Right ventricle myocardium inferior (tissue), 1 donor: ENCODE measurements at regions not wholly inside any gene's neighbourhood (a gene's known extent, or its start where the extent isn't known, plus 50 kb on each side); places are given as distances from the start of the nearest gene placed in this dataset.
"Not testable (repeated sequence)": the region's sequence is repeated elsewhere in the genome, so short reads cannot be mapped to it uniquely, and the experiment has no call there.

Source experiments
- ATAC-seq: fragments of 200-7000 bp; cut with Tn5 transposase; one replicate; pipeline ENCODE4 v1.9.1; 2020; ENCODE audit warnings: mild to moderate bottlenecking, moderate library complexity
- DNase-seq: peaks from one replicate; pipeline ENCODE4 v3.0.0; 2021; ENCODE audit errors: missing footprints
- intact Hi-C: fragments of 100-400 bp; cut with DNase I; formaldehyde crosslinking; loops from one replicate; pipeline ENCODE4 v1.11.0; 2022
- donor health status: DM: no; HTN: yes; CAD: no; lungs with severe emphysema.

DNA sequence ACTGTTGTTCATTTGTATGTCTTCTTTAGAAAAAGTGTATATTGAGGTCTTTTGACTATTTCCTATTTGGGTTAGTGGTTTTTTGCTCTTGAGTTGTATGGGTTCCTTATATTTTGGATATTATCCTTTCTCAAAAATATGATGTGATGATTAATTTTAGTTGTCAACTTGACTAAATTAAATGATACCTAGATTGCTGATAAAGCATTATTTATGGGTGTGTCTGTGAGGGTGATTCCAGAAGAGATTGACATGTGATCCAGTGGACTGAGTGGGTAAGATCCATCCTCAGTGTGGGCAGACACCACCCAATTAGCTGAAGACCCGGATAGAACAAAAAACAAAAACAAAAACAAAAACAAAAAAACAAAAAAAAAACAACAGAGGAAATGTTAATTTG is 115.1 kb upstream of the KIF2A start:
- intact Hi-C loops: no loop called here
- ATAC-seq: no peak
- DNase-seq: no peak

DNA sequence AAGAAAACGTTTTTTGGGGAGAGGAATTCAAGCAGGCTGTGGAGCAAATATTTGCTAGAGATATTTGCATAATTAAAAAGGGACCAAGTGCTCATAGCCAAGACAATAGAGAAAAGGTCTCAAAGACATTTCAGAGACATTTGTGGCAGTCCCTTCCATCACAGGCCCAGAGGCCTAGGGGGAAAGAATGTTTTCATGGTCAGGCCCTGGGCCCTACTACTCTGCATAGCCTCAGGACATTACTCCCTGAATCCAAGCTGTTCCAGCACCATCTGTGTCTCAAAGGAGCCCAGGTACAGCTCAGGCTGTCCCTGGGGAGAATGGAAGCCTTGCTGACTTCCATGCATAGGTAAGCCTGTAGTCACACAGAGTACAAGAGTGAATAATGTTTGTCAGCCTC is 113.0 kb upstream of the KIF2A start:
- DNase-seq (no peak), ATAC-seq (no peak)
- intact Hi-C loops: no loop called here

DNA sequence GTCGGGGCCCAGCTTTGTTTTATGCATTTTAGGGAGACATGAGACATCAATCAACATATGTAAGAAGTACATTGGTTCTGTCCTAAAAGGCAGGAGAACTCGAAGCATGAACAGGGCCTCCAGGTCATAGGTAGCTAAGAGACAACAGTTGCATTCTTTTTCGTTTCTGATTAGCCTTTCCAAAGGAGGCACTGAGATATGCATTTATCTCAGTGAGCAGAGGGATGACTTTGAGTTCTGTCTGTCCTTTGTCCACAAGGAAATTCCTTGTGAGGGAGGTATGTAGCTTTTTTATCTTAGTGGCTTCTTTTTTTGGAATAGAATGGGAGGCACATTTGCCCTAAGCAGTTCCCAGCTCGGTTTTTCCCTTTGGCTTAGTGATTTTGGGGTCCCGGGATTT is 109.5 kb upstream of the KIF2A start:
- ATAC-seq, DNase-seq, intact Hi-C loops: not testable (repeated sequence)

DNA sequence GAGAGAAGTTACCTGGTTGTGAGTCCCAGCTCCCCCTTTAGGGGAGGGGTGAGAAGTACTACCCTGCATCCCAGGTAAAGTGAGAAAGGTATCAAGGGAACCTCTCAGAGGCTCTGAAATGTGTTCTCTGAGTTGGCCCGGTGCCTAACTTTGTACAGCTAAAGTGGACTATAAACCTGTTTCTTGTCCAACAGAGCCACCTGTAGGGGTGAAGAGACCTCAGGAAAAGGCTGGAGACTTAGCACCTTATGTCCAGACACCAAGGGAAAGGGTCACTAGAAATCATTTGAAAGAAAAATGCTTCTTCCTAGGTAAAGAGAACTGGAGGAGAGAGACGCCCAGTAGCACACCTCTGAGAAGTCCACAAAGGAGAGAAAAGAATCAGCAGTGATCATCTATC is 108.3 kb upstream of the KIF2A start:
- intact Hi-C loops: no loop called here
- ATAC-seq (no peak), DNase-seq (no peak)

DNA sequence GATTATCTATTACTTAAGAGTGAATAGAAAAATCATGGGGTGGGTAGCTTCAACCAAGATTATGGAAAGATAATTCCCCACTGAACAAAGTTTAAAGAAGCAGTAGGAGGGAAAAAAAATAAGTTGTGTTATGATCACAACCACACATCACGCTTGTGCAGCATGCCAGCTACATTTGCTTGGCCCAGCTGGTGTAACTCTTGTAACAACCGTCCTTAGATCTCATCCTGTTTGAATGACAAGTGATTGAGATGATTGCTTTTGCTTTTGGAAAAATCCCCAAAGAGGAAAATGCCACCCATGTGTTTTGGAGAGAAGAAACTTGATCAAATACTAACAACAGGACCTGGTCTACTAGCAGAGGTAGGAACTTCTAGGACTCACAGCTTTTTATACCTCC is 107.6 kb upstream of the KIF2A start:
- intact Hi-C loops: no loop called here
- no peak for DNase-seq
- no peak for ATAC-seq

DNA sequence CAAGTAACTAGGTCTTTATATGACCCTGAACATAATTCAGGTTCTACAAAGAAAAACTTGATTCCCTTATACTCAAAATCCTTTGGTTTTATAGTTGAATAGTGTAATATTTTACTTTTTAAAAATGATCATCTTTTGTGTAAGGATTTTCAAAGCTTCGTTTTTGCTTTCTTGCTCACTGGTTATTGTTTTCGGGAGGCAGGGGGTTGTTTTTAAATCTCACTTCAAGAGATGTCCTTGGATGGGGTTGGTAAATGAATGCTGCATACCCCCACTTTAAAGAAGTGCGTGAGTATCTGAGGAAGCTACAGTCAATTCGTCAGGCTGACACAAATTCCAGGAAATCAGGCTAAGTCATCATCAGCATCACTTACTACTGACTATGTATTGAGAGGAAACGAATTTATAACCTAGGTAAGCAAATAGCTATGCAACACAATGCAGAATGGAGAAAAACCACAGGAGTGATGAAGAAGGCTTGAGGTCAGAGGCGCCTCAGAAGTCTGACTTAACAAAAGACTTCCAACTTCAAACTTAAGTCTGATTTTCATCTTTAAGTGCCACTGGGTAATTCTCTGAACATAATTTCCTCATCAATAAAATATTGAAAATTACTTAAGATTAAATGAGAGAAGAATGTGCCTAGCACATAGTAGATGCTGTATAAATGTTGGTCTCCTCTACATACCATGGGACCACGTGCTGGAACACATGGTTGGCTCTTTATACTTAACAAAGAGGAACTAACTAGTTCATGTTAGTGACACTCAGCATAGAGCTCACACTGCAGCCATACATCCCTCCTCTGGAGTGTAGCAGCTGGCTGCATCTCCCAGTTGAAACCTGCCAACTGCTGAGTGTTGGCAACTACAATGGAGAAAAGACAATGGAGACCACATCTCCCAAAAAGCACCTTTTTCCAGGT is 106.0 kb upstream of the KIF2A start:
- DNase-seq: no peak
- intact Hi-C loops: no loop called here
- no peak for ATAC-seq

DNA sequence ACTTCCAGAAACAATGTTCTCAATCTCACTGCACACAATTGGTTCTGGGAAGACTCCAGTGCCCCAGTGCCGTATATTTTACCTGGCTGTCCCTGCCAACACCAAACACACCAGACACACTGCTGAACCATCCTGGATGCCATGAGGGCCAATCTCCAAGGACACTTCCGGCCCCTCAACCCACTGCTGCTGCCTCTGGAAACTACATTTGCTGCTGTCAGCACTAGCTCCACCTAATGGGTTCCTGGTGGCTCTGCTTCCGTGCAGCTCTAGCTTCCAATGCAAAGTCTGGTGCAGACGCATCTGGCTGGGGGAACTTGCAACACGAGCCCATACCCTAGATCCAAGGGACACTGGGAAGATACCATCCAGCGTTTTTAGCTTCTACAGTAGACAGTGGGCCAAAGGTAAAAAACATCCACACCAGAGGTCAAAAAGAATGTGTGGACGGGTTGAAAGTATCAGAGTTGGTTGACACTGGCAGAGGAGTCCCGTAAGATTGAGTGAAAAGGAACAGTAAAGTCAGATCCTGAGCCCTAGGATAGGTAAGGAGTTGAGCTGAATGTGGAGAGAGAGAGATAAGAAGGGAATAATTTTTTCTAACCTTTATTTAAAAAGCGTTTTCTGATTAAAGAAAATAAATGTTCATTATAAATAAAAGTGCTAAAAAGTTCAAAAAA is 99.7 kb upstream of the KIF2A start:
- no peak for DNase-seq
- ATAC-seq: no peak
- intact Hi-C loops: no loop called here

DNA sequence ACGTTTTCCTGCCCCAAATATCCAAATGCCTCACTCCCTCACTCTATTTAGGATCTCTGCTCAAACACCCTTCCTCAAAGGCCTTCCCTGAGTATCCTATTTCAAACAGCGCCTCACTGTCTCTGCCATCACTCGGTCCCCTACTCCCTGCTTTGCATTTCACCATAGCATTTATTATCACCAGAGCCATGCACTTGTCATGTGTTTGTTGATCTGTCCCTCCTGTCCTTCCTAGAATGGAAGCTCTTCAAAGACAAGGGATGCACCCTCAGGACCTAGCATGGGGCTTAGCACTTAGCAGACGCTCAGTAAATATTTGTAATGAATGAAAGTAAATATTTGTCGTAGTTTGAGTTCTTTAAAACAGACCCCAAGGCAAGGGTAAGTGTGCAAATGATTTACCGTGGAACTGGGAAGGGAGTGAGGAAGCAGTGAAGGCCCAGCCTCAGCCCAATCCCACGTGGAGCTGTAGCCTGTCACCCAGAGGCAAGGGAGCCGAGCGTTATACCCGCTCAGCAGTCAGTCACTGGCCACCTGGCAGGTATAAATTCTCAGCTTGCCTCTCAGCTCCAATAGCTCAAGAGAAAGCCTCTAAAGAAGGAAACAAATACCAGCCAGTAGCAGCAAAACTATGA is 97.7 kb upstream of the KIF2A start:
- no peak for DNase-seq
- intact Hi-C loops: no loop called here
- ATAC-seq: no peak

DNA sequence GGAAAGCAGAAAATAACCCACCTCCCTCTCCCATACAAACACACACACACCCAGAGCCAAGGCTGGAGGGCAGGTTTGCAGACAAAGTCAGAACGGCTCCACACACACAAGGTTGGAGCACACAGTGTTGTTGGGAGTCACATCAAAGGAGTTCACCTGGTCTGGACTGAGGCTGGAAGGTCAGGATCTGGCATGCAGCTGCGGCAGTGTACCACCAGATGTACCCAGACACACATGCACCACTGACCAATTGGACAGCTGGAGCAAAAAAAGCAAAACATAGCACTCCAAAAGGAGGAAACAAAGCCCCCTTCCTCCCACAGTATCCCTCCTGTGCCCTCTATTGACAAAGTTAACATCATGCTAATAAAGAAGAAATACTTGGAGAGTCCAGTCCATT is 94.6 kb upstream of the KIF2A start:
- intact Hi-C loops: no loop called here
- ATAC-seq: no peak
- no peak for DNase-seq

DNA sequence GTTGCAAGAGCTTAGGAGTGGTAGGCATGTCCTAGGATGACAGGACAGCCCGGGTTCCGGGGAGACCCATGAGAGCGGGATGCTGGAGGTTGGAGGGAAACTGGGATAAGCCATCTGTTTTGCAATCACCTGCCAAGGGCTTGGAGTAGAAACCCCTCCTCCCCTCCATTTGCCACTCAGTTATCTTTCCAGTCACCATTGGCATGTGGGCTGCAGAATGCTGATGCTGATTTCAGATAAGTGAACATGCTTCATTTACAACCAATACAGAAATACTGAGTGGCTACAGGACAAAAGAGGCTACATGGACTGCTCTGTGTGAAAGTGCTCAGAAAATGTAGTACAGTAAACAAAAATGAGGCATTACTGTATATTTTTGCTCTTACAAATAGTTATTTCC is 93.4 kb upstream of the KIF2A start:
- intact Hi-C loops: no loop called here
- DNase-seq: no peak

DNA sequence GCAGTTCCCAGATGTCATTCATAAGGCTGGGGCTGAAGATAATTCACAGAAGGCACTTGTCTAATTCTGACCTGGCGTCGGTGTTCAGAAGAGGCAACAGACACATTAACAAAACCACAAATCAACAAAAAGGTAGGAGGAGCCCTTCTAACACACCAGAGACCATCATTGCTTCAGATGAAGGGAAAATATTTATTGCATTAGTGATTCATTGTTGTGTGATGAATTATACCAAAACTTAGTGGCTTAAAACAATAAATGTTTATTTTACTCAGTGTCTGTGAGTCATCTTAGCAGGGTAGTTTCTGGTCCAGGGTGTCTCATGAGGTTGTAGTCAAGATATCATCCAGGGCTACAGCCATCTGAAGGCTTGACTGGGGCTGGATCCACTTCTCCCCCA is 91.3 kb upstream of the KIF2A start:
- intact Hi-C loops: no loop called here
- no peak for ATAC-seq
- DNase-seq: no peak

More for the DNA sequence above, 93.4 kb upstream of the KIF2A start:
- no peak for ATAC-seq

DNA sequence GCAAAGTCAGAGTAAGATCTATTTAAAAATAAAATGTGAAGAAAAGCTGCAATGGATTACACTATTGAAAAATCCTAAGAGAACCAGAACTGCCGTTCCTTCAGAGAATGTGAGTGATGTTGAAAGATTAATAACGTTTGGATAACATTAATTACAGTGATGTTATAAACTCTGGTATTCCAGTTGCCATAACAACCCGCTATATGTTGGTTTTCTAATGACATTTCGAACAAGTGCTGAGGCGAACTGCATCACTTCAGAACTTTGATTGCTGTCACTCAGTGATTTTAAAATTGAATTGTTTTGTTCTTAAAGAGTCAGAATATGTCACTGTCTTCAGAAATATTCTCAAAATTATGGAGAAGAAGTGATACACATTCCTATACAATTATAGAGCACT is 89.4 kb upstream of the KIF2A start:
- ATAC-seq, DNase-seq, intact Hi-C loops: not testable (repeated sequence)

DNA sequence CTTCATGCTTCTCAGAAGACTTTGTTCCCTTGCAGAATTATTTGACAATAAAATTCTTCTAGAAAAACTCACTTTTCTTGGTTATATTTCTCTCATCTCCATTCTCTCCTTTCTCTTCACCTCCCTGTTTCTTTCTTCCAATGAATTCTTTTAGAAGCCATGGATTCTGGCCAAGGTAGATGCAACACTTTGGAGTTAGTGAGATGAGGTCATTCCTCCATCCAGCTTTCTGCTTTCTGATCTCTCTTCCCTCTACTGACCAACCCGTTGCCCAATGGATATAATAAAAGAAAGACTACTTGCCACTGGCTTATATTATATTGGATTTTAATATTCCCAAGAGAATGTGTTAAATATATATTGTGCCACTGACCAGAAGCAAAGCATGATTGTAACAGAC is 88.9 kb upstream of the KIF2A start:
- intact Hi-C loops, DNase-seq, ATAC-seq: not testable (repeated sequence)

DNA sequence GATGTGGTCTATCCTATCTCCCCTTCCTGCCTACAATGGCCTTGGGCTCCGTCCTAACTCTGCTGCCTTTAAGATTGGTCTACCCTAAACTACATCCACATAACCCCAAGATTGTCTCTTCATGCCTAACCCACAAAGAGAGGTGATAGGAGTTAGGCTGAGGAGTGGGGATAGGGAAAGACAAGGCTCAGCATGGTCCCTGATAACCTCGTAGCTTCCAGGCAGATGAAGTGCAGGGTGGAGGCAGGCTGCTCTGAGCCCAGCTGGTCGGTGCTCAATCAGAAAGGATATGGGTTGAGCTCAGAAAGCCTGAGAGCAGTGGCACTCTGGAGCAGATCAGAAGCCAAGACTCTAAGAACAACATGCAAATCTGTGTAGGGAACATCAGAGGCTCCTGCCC is 87.1 kb upstream of the KIF2A start:
- ATAC-seq, DNase-seq, intact Hi-C loops: not testable (repeated sequence)

DNA sequence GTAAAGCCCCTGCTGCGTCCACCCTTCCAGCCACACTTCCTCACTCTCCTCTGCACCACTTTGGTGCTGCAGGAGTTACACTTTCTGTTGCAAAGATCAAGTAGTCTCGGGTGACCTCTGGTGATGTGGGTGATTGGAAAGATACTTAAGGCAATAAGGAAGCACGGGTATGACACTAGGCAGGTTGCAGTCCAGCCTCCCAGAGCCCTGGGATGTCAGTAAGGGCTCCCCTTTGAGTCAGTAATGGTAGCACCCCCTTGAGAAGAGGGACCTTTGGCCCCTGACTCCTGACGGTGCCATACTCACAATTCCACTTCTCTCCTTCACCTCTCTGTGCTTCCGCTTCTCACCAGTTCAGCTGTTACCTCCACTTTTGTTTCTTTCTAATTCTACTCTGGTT is 84.1 kb upstream of the KIF2A start:
- intact Hi-C loops: loop anchor here (5.0 kb wide), 1 partner anchor 130 kb away; no protein-coding TSS in a partner anchor
- not testable (repeated sequence) for DNase-seq, ATAC-seq

DNA sequence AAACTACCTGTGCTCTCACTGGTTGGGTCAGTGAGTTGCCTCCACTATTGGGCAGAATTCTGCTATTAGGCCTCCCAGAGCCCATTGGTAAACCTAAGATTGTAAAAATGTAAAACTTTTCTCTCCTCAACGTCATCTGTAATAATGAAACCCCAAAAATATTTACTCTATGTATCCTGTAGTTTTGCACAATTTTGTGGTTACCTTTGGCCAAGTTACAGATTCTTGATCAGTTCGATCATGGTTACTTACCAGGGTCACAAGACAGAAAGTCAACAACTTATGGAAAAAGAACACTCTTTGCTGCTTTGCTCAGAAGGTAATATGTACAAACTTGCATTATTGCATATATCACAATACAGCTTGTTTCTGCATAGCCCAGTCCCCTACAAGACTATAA is 83.7 kb upstream of the KIF2A start:
- ATAC-seq, DNase-seq: not testable (repeated sequence)
- intact Hi-C loops: loop anchor here (5.0 kb wide), 1 partner anchor 130 kb away; no protein-coding TSS in a partner anchor

DNA sequence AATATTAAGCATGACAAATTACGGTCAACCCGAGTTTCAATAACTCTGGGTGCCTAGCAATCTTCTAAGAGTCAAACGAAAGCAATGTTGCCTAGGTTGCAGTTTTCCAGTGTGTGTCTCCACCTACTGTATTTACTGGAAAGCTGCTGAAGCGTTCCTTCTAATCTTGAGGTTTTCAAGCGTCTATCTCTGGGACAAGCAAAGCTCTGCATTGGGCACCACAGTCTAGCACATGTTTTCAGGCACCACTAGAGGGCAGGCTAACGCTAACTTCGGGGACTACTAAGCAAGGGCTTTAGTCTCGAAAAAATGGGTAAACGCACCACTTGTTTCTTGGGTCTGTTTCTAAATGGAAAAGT is 82.7 kb upstream of the KIF2A start:
- DNase-seq (peak; percentile 78), ATAC-seq (peak; percentile 98)
- intact Hi-C loops: loop anchor here (5.0 kb wide), 1 partner anchor 129 kb away; no protein-coding TSS in a partner anchor

DNA sequence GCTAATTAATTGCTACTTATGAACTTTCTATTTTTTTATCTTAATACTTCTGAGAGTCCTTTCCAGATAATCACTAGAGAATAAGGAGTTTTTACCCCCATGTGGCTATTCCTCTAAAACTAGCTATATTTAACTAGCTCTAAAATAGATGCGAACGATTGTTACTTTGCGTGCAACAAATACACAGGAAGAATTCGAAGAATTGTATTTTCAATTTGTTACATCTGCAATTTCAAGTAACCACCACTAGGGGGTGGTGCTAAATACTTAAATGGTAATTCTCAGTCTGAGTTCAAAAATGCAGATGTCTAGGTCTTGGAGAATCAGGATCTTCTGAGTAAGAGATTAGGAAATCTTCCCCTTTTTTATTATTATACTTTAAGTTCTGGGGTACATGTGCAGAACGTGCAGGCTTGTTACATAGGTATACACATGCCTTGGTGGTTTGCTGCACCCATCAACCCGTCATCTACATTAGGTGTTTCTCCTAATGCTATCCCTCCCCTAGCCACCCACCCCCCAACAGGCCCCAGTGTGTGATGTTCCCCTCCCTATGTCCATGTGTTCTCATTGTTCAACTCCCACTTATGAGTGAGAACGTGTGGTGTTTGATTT is 80.9 kb upstream of the KIF2A start:
- intact Hi-C loops: loop anchor here (5.0 kb wide), 1 partner anchor 127 kb away; no protein-coding TSS in a partner anchor
- ATAC-seq, DNase-seq: not testable (repeated sequence)

DNA sequence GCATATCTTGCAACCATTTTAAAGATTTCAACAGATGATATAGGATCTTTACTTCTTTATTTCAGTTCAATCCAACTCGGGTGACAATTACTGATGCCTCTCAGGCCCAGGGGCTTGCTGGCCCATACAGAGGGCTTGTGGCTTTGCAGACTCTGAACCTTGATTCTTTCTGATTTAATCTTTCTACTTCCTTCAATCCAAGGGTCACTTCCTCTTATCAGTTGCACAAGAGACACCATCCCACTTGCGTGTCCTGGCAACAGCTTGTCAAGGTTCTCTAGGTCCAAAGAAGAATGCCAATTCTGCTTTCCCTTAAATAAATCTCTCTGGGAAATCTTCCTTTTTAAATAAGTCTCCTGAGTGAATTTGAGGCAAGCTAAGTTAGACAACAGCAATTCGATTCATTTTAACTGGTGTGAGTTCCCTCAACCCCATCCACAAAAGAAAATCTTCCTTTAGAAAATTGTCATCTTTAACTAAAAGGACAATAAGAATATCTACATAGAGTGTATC is 75.1 kb upstream of the KIF2A start:
- intact Hi-C loops, ATAC-seq, DNase-seq: not testable (repeated sequence)
